Loucy (cell line): ENCODE measurements at regions not wholly inside any gene's neighbourhood (a gene's known extent, or its start where the extent isn't known, plus 50 kb on each side); places are given as distances from the start of the nearest gene placed in this dataset.

ENCODE experiments used
- H2AFZ ChIP-seq: fragments of 200-600 bp; sonication (generic); 2 replicates; pipeline ENCODE4 v1.6.0; 2016; ENCODE audit warnings: antibody characterized with exemption, mild to moderate bottlenecking, low read length, moderate library complexity
- H3F3A ChIP-seq: fragments of 200-600 bp; 2 replicates; pipeline ENCODE4 v1.6.0; 2016; ENCODE audit warnings: antibody characterized with exemption, low read depth, mild to moderate bottlenecking
- H3K27me3 ChIP-seq: fragments of 200-600 bp; sonication (generic); 2 replicates; pipeline ENCODE4 v1.6.1; 2014; ENCODE audit warnings: low read length, mild to moderate bottlenecking; ENCODE audit not compliant: insufficient read depth, poor library complexity, severe bottlenecking
- H3K36me3 ChIP-seq: fragments of 200-600 bp; sonication (generic); 2 replicates; pipeline ENCODE4 v1.6.1; 2016; ENCODE audit warnings: low read length; ENCODE audit not compliant: insufficient read depth
- H3K4me1 ChIP-seq: fragments of 200-600 bp; sonication (generic); 2 replicates; pipeline ENCODE4 v1.5.1; 2014; ENCODE audit warnings: low read length, mild to moderate bottlenecking; ENCODE audit not compliant: insufficient read depth, poor library complexity, severe bottlenecking
- H3K4me2 ChIP-seq: fragments of 200-600 bp; sonication (generic); 2 replicates; pipeline ENCODE4 v1.6.0; 2014; ENCODE audit warnings: antibody characterized with exemption, low read length, low read depth, mild to moderate bottlenecking; ENCODE audit not compliant: poor library complexity, severe bottlenecking
- H3K4me3 ChIP-seq: fragments of 200-600 bp; sonication (generic); 2 replicates; pipeline ENCODE4 v1.5.1; 2014; ENCODE audit warnings: low read length, mild to moderate bottlenecking, mixed read lengths; ENCODE audit not compliant: poor library complexity, severe bottlenecking
- H3K79me2 ChIP-seq: fragments of 200-600 bp; sonication (generic); 2 replicates; pipeline ENCODE4 v1.6.1; 2014; ENCODE audit warnings: low read length; ENCODE audit not compliant: insufficient read depth
- H3K9ac ChIP-seq: fragments of 200-600 bp; sonication (generic); 2 replicates; pipeline ENCODE4 v1.6.0; 2014; ENCODE audit warnings: mild to moderate bottlenecking, low read depth, low read length, moderate library complexity; ENCODE audit not compliant: poor library complexity, severe bottlenecking
- H3K9me2 ChIP-seq: fragments of 200-600 bp; sonication (generic); replicated peaks from 2 replicates; pipeline ENCODE4 v1.6.1; 2016; ENCODE audit warnings: low read depth, low read length, mixed read lengths
- H3K9me3 ChIP-seq: fragments of 200-600 bp; sonication (generic); 2 replicates; pipeline ENCODE4 v1.6.1; 2014; ENCODE audit warnings: mild to moderate bottlenecking, antibody characterized with exemption, low read length, low read depth; ENCODE audit not compliant: insufficient read depth
- H4K20me1 ChIP-seq: fragments of 200-600 bp; sonication (generic); 2 replicates; pipeline ENCODE4 v1.6.0; 2014; ENCODE audit warnings: antibody characterized with exemption, low read length, mild to moderate bottlenecking; ENCODE audit not compliant: insufficient read depth, poor library complexity, severe bottlenecking
- EZH2phosphoT487 ChIP-seq: fragments of 200-600 bp; IDR thresholded peaks from 2 replicates; pipeline ENCODE4 v1.6.1; 2018; ENCODE audit warnings: antibody characterized with exemption, mild to moderate bottlenecking, moderate library complexity, borderline replicate concordance
- TF ChIP-seq, protein P1 (sequence below): fragments of 200-600 bp; sonication (generic); conservative IDR thresholded peaks from 2 replicates; pipeline ENCODE4 v1.5.1; 2014; ENCODE audit warnings: mild to moderate bottlenecking, antibody characterized with exemption, low read length

DNA sequence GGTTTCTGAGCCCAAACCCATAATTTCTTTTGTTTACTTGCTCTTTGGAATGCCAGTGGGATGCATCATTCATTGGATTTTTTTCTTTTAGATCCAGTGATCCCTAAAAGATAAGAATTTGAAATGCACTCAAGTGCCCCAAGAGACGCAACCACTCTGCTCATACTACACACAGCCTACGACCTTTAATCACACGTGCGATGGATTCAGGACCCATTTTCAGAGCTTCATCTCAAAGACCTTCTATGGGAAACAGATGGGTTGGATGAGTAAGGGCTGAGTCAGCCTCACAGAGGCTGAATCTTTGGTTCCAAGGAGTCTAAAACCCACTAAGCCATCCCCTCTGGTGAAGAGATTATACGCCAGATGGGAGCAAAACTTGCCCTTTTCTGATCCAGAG lies 265.5 kb upstream of the EXOC2 start:
- no peaks in the 10 kb centered on the region for H3K9me2 ChIP-seq
- no peak overlapping the region for H3K4me3 ChIP-seq
- TF ChIP-seq EZH2phosphoT487: no peak
- H2AFZ ChIP-seq: no peak overlapping the region
- no peaks in the 10 kb centered on the region for H4K20me1 ChIP-seq
- no peaks in the 10 kb centered on the region for H3K36me3 ChIP-seq
- no peaks in the 10 kb centered on the region for H3K79me2 ChIP-seq
- no peak overlapping the region for H3K9ac ChIP-seq
- H3K4me1 ChIP-seq: no peaks in the 10 kb centered on the region
- no peak overlapping the region for H3K4me2 ChIP-seq
- H3K9me3 ChIP-seq: no peaks in the 10 kb centered on the region
- no peaks in the 10 kb centered on the region for H3F3A ChIP-seq
- H3K27me3 ChIP-seq: no peaks in the 10 kb centered on the region

DNA sequence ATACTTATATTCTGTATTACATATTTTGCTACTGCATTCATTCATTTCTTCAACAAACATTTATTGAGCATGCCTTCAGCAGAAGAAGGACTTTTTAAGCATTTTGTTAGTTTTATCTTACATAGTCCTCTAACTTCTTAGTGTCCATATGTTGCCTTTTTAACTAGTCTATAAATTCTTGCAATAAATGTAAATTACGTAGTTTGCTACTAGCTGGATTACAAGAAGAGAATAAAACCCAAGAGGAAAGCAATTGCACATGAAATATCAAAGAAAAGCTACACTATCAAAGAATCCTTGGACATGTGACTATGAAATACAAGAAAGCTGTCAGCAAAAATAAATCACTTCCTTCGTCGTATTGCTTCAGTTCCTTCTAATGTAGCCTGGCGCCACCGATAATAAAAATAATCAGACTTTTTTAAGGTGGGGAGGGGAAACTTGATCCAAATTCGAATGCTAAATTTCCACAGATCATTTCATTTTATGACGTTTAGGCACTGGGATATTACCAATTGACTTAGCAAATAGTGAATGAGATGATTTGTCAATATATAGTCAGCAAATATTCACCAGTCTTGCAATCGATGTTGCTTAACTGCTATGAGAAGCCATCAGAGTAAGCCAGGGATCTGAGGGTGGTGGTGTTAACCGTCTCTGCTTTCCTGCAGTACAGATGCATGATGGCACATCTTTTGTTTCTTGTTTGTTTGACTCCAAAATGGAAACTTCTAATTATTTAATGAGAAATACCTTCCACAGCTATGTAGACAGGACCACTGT lies 258.7 kb upstream of the EXOC2 start:
- no peaks in the 10 kb centered on the region for H3K27me3 ChIP-seq
- H2AFZ ChIP-seq: no peak overlapping the region
- no peaks in the 10 kb centered on the region for H3K9me2 ChIP-seq
- peaks cover 3% of the 10 kb centered on the region; the same call in 1 of the 2 replicates for H3K9me3 ChIP-seq
- H4K20me1 ChIP-seq: no peaks in the 10 kb centered on the region
- H3F3A ChIP-seq: no peaks in the 10 kb centered on the region
- H3K4me1 ChIP-seq: no peaks in the 10 kb centered on the region
- H3K9ac ChIP-seq: no peak overlapping the region
- H3K4me3 ChIP-seq: no peak overlapping the region
- H3K36me3 ChIP-seq: no peaks in the 10 kb centered on the region
- TF ChIP-seq, protein P1, sequence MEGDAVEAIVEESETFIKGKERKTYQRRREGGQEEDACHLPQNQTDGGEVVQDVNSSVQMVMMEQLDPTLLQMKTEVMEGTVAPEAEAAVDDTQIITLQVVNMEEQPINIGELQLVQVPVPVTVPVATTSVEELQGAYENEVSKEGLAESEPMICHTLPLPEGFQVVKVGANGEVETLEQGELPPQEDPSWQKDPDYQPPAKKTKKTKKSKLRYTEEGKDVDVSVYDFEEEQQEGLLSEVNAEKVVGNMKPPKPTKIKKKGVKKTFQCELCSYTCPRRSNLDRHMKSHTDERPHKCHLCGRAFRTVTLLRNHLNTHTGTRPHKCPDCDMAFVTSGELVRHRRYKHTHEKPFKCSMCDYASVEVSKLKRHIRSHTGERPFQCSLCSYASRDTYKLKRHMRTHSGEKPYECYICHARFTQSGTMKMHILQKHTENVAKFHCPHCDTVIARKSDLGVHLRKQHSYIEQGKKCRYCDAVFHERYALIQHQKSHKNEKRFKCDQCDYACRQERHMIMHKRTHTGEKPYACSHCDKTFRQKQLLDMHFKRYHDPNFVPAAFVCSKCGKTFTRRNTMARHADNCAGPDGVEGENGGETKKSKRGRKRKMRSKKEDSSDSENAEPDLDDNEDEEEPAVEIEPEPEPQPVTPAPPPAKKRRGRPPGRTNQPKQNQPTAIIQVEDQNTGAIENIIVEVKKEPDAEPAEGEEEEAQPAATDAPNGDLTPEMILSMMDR: no peak
- TF ChIP-seq EZH2phosphoT487: no peak
- H3K79me2 ChIP-seq: no peaks in the 10 kb centered on the region
- H3K4me2 ChIP-seq: no peak overlapping the region

DNA sequence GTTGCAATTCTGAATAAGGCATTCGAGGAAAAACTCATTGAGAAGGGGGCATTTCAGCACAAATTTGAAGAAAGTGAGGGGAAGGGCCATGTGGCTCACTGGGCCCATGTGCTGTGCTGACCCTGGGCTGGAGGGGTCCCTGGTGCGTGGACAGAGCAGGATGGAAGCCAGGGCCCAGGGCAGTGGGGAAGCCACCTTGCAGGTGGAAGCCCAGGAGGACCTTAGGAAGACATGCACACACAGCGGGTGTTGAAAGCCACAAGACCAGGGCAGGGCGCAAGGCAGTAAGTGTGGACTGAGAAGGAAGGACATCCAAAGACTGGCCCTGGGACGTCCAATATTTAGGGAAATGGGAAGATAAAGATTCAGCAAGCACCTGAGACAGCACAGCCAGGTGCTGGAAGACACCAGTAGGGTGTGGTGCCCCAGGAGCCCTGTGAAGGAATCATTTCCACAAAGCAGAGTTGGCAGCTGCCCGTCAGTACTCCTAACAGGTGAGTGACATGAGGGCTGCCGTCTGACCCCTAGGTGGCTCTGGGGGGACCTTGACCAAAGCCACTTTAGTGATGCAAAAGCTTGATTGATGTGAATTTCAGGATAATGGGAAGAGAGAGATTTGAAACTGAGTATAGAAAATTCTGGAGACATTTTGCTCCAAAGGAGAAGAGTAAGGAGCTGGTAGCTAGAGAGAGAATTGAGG lies 254.4 kb upstream of the EXOC2 start:
- H3K9me3 ChIP-seq: peaks cover 3% of the 10 kb centered on the region; the same call in 1 of the 2 replicates
- H4K20me1 ChIP-seq: no peaks in the 10 kb centered on the region
- no peaks in the 10 kb centered on the region for H3K36me3 ChIP-seq
- H3K9ac ChIP-seq: no peak overlapping the region
- H3K4me2 ChIP-seq: no peak overlapping the region
- H3K4me1 ChIP-seq: no peaks in the 10 kb centered on the region
- H3K27me3 ChIP-seq: no peaks in the 10 kb centered on the region
- no peak overlapping the region for H3K4me3 ChIP-seq
- H2AFZ ChIP-seq: no peak overlapping the region
- H3K79me2 ChIP-seq: no peaks in the 10 kb centered on the region
- H3K9me2 ChIP-seq: no peaks in the 10 kb centered on the region
- no peaks in the 10 kb centered on the region for H3F3A ChIP-seq
- TF ChIP-seq, protein P1: no peak
- TF ChIP-seq EZH2phosphoT487: no peak
